IMR-90 (cell line): ENCODE measurements at regions not wholly inside any gene's neighbourhood (a gene's known extent, or its start where the extent isn't known, plus 50 kb on each side); places are given as distances from the start of the nearest gene placed in this dataset.

ENCODE experiments used
- ATAC-seq: fragments of 200-7000 bp; cut with Tn5 transposase; 2 replicates; pipeline ENCODE4 v1.9.1; 2020; ENCODE audit warnings: low read depth, mild to moderate bottlenecking, moderate library complexity
- BruUV-seq: library from RNA; stranded (reverse); fragments of 400-500 nt; replicated peaks from 2 replicates; lab custom pipeline; 2021; lab: Mats Ljungman, UMichigan
- CTCF ChIA-PET: fragments of 300-600 bp; formaldehyde crosslinking; extraction: SDS; loops from one replicate; lab custom pipeline; 2021; ENCODE audit warnings: antibody characterized with exemption; lab: Yijun Ruan, JAX
- POLR2A ChIA-PET: fragments of 300-600 bp; sonication (Branson Sonifier 250); formaldehyde crosslinking; loops from one replicate; lab custom pipeline; 2022; ENCODE audit warnings: antibody characterized with exemption; ENCODE audit not compliant: unreplicated experiment; lab: Charles Lee
- DNase-seq: peaks from one replicate; pipeline ENCODE4 v3.0.0; 2013
- H2AFZ ChIP-seq: replicated peaks from 2 replicates; pipeline ENCODE3; 2013; ENCODE audit warnings: low read length, mild to moderate bottlenecking; ENCODE audit not compliant: poor library complexity
- H2AK5ac ChIP-seq: 2 replicates; pipeline ENCODE4 v1.6.1; 2013; ENCODE audit warnings: low read depth, low read length, inconsistent platforms
- H2AK9ac ChIP-seq: replicated peaks from 2 replicates; pipeline ENCODE3; 2013; ENCODE audit warnings: mild to moderate bottlenecking, low read depth, low read length, moderate library complexity; ENCODE audit not compliant: poor library complexity
- H2BK120ac ChIP-seq: 2 replicates; pipeline ENCODE4 v1.6.1; 2013; ENCODE audit warnings: low read depth, low read length, inconsistent platforms
- H2BK15ac ChIP-seq: 3 replicates; pipeline ENCODE4 v1.6.1; 2013; ENCODE audit warnings: low read depth, low read length, inconsistent platforms
- H2BK20ac ChIP-seq: 2 replicates; pipeline ENCODE4 v1.6.1; 2013; ENCODE audit warnings: low read depth, mild to moderate bottlenecking, inconsistent platforms, low read length, moderate library complexity
- H2BK5ac ChIP-seq: 2 replicates; pipeline ENCODE4 v1.6.1; 2013; ENCODE audit warnings: mild to moderate bottlenecking, low read depth, low read length, inconsistent platforms; ENCODE audit not compliant: poor library complexity, severe bottlenecking
- H3K14ac ChIP-seq: replicated peaks from 2 replicates; pipeline ENCODE4 v1.6.1; 2013; ENCODE audit warnings: low read depth, low read length, inconsistent platforms
- H3K18ac ChIP-seq: 2 replicates; pipeline ENCODE4 v1.6.1; 2013; ENCODE audit warnings: low read depth, low read length, control low read depth
- H3K23ac ChIP-seq: 2 replicates; pipeline ENCODE4 v1.6.1; 2013; ENCODE audit warnings: low read depth, low read length, inconsistent platforms
- H3K27ac ChIP-seq: 2 replicates; pipeline ENCODE4 v1.5.1; 2013; ENCODE audit warnings: mild to moderate bottlenecking, control low read depth, low read length; ENCODE audit not compliant: insufficient read depth
- H3K27me3 ChIP-seq: 2 replicates; pipeline ENCODE4 v1.6.1; 2013; ENCODE audit warnings: low read length; ENCODE audit not compliant: control insufficient read depth, insufficient read depth
- H3K36me3 ChIP-seq: 2 replicates; pipeline ENCODE4 v1.6.1; 2013; ENCODE audit warnings: low read length, mixed read lengths; ENCODE audit not compliant: control insufficient read depth, insufficient read depth
- H3K4ac ChIP-seq: 2 replicates; pipeline ENCODE4 v1.6.1; 2013; ENCODE audit warnings: low read depth, low read length, inconsistent platforms
- H3K4me1 ChIP-seq: 2 replicates; pipeline ENCODE4 v1.6.1; 2013; ENCODE audit warnings: low read length, mixed read lengths; ENCODE audit not compliant: control insufficient read depth, insufficient read depth
- H3K4me2 ChIP-seq: 2 replicates; pipeline ENCODE4 v1.6.1; 2013; ENCODE audit warnings: low read depth, mild to moderate bottlenecking, control low read depth, low read length, moderate library complexity
- H3K4me3 ChIP-seq: 2 replicates; pipeline ENCODE4 v1.5.1; 2013; ENCODE audit warnings: low read depth, mild to moderate bottlenecking, control low read depth, low read length, moderate library complexity; ENCODE audit not compliant: insufficient read depth
- H3K56ac ChIP-seq: 2 replicates; pipeline ENCODE4 v1.6.1; 2013; ENCODE audit warnings: low read length, inconsistent platforms; ENCODE audit not compliant: insufficient read depth; ENCODE audit errors: extremely low read depth
- H3K79me1 ChIP-seq, 2 experiments: 2 replicates each; pipeline ENCODE4 v1.6.1; 2013; ENCODE audit warnings: low read length in 2 of 2, inconsistent platforms in 1 of 2, low read depth in 1 of 2
- H3K9ac ChIP-seq: 2 replicates; pipeline ENCODE4 v1.6.1; 2013; ENCODE audit warnings: low read depth, low read length, control low read depth
- H3K9me1 ChIP-seq: 2 replicates; pipeline ENCODE4 v1.6.1; 2013; ENCODE audit warnings: low read length, inconsistent platforms; ENCODE audit not compliant: insufficient read depth
- H3K9me3 ChIP-seq: 2 replicates; pipeline ENCODE4 v1.6.1; 2013; ENCODE audit warnings: low read length; ENCODE audit not compliant: control insufficient read depth, insufficient read depth
- H4K20me1 ChIP-seq: 2 replicates; pipeline ENCODE4 v1.6.1; 2013; ENCODE audit warnings: low read length, inconsistent platforms; ENCODE audit not compliant: insufficient read depth
- H4K5ac ChIP-seq: 2 replicates; pipeline ENCODE4 v1.6.1; 2013; ENCODE audit warnings: mild to moderate bottlenecking, low read depth, low read length, control low read depth
- H4K8ac ChIP-seq, 2 experiments: 2 replicates each; pipeline ENCODE4 v1.6.1; 2013; ENCODE audit warnings: low read depth in 2 of 2, low read length in 2 of 2, control low read depth in 1 of 2, inconsistent platforms in 1 of 2
- H4K91ac ChIP-seq: 2 replicates; pipeline ENCODE4 v1.6.1; 2013; ENCODE audit warnings: low read depth, low read length, inconsistent platforms; ENCODE audit not compliant: insufficient read depth
- CEBPB ChIP-seq: IDR thresholded peaks from 2 replicates; pipeline ENCODE4 v1.6.1; 2012; ENCODE audit warnings: low read depth, low read length, improper control_type of control experiment
- CHD1 ChIP-seq: IDR thresholded peaks from 2 replicates; pipeline ENCODE4 v1.6.1; 2012; ENCODE audit warnings: low read depth, low read length, improper control_type of control experiment
- CTCF ChIP-seq: conservative IDR thresholded peaks from 2 replicates; pipeline ENCODE4 v1.5.1; 2012; ENCODE audit warnings: mild to moderate bottlenecking, low read depth, low read length, improper control_type of control experiment
- FOS ChIP-seq: fragments of 150-350 bp; IDR thresholded peaks from 2 replicates; pipeline ENCODE4 v1.6.1; 2016; ENCODE audit warnings: low read depth, low read length
- MAZ ChIP-seq: IDR thresholded peaks from 2 replicates; pipeline ENCODE4 v1.6.1; 2012; ENCODE audit warnings: low read depth, mild to moderate bottlenecking, low read length, improper control_type of control experiment, moderate library complexity, borderline replicate concordance
- POLR2A ChIP-seq: IDR thresholded peaks from 2 replicates; pipeline ENCODE4 v1.6.1; 2012; ENCODE audit warnings: mild to moderate bottlenecking, low read depth, low read length
- RCOR1 ChIP-seq: IDR thresholded peaks from 2 replicates; pipeline ENCODE4 v1.6.1; 2012; ENCODE audit warnings: mild to moderate bottlenecking, low read length, improper control_type of control experiment; ENCODE audit not compliant: insufficient replicate concordance
- RFX5 ChIP-seq: IDR thresholded peaks from 2 replicates; pipeline ENCODE4 v1.8.0; 2012; ENCODE audit warnings: low read depth, mild to moderate bottlenecking, low read length, moderate library complexity
- SMC3 ChIP-seq: fragments of 150-350 bp; IDR thresholded peaks from 2 replicates; pipeline ENCODE4 v1.6.1; 2016; ENCODE audit warnings: low read depth, mild to moderate bottlenecking, antibody characterized with exemption, low read length, moderate library complexity
- USF2 ChIP-seq: fragments of 150-350 bp; IDR thresholded peaks from 2 replicates; pipeline ENCODE4 v1.6.1; 2017; ENCODE audit warnings: mild to moderate bottlenecking, antibody characterized with exemption, low read length, low read depth
- dilution Hi-C: fragments of 300-500 bp; cut with HindIII; formaldehyde crosslinking; loops from one replicate; pipeline ENCODE4 v1.14.3; 2018; ENCODE audit warnings: low sequenced_read_pairs; ENCODE audit not compliant: unreplicated experiment
- in situ Hi-C: fragments of 300-500 bp; cut with MboI; formaldehyde crosslinking; loops from 3 replicates; pipeline ENCODE4 v1.14.3; 2019; ENCODE audit warnings: low sequenced_read_pairs, inconsistent platforms, mixed read lengths
- intact Hi-C: fragments of 100-400 bp; cut with micrococcal nuclease; formaldehyde crosslinking; loops from 2 replicates; pipeline ENCODE4 v1.10.0; 2022

GRCh38 chr6:5943591-5943990 is 63.1 kb downstream of the NRN1 start:
- Histone ChIP-seq H3K27ac (no peak overlapping the region), H2AFZ (no peak overlapping the region), H3K4me3 (no peak overlapping the region), H4K91ac (no peak overlapping the region), H2AK5ac (no peak overlapping the region), H2BK15ac (no peak overlapping the region), H3K23ac (no peak overlapping the region), H4K8ac (no peak overlapping the region), H3K9ac (no peak overlapping the region), H3K79me1 (no peaks in the 10 kb centered on the region), H2BK20ac (no peak overlapping the region), H2BK120ac (no peak overlapping the region), H3K36me3 (no peaks in the 10 kb centered on the region), H3K4me1 (no peaks in the 10 kb centered on the region), H4K20me1 (no peaks in the 10 kb centered on the region), H3K9me1 (no peaks in the 10 kb centered on the region), H2BK5ac (no peak overlapping the region), H4K5ac (no peak overlapping the region), H3K14ac (no peak overlapping the region), H3K4ac (no peak overlapping the region), H3K4me2 (no peak overlapping the region), H3K9me3 (peaks cover 8% of the 10 kb centered on the region), H3K56ac (no peak overlapping the region), H3K27me3 (no peaks in the 10 kb centered on the region), H2AK9ac (no peak overlapping the region), H3K18ac (no peak overlapping the region)
- BruUV-seq: no TSS peak
- ChIA-PET POLR2A (no interaction called here), CTCF (no interaction called here)
- in situ Hi-C loops (no loop called here), intact Hi-C loops (no loop called here), dilution Hi-C loops (no loop called here)
- TF ChIP-seq FOS: no peak
- TF ChIP-seq SMC3: no peak
- no peak for TF ChIP-seq CHD1
- no peak for TF ChIP-seq POLR2A
- no peak for TF ChIP-seq USF2
- TF ChIP-seq RFX5: no peak
- TF ChIP-seq MAZ: no peak
- no peak for TF ChIP-seq CTCF
- TF ChIP-seq CEBPB: no peak
- TF ChIP-seq RCOR1: no peak
- DNase-seq (no peak), ATAC-seq (no peak)
